HL-60 (cell line): ENCODE measurements at regions not wholly inside any gene's neighbourhood (a gene's known extent, or its start where the extent isn't known, plus 50 kb on each side); places are given as distances from the start of the nearest gene placed in this dataset.

Experiments
- DNase-seq, 2 experiments: peaks; one replicate each; pipeline ENCODE4 v3.0.0-alpha.2; 2010 to 2020; ENCODE audit warnings: low read depth in 1 of 2, low spot score in 1 of 2
- H3K27ac ChIP-seq: fragments of 250-450 bp; sonication (Bioruptor Pico); replicated peaks from 2 replicates; pipeline ENCODE4 v1.5.1; 2020; ENCODE audit warnings: mild to moderate bottlenecking, moderate library complexity
- H3K27me3 ChIP-seq: fragments of 250-450 bp; sonication (Bioruptor Pico); 2 replicates; pipeline ENCODE4 v1.5.1; 2021; ENCODE audit warnings: mild to moderate bottlenecking, moderate library complexity; ENCODE audit not compliant: insufficient read depth, poor library complexity, severe bottlenecking
- H3K4me3 ChIP-seq: replicated peaks from 2 replicates; pipeline ENCODE4 v1.5.1; 2011; ENCODE audit warnings: mild to moderate bottlenecking, control low read depth, low read length; ENCODE audit not compliant: insufficient read depth
- GABPA ChIP-seq: IDR thresholded peaks from 2 replicates; pipeline ENCODE4 v1.6.1; 2012; ENCODE audit warnings: low read depth
- POLR2AphosphoS5 ChIP-seq: IDR thresholded peaks from 2 replicates; pipeline ENCODE4 v1.6.1; 2012; ENCODE audit warnings: low read depth
- SPI1 ChIP-seq: IDR thresholded peaks from 2 replicates; pipeline ENCODE4 v1.6.1; 2012; ENCODE audit warnings: low read depth, mild to moderate bottlenecking, borderline replicate concordance
- TF ChIP-seq, protein P1 (sequence below): IDR thresholded peaks from 2 replicates; pipeline ENCODE4 v1.6.1; 2012; ENCODE audit warnings: low read depth; ENCODE audit not compliant: insufficient replicate concordance
- TF ChIP-seq, protein P2 (sequence below): IDR thresholded peaks from one replicate; pipeline ENCODE4 v1.5.1; 2011; ENCODE audit warnings: low read length, control low read depth, inconsistent platforms; ENCODE audit not compliant: insufficient read depth

DNA sequence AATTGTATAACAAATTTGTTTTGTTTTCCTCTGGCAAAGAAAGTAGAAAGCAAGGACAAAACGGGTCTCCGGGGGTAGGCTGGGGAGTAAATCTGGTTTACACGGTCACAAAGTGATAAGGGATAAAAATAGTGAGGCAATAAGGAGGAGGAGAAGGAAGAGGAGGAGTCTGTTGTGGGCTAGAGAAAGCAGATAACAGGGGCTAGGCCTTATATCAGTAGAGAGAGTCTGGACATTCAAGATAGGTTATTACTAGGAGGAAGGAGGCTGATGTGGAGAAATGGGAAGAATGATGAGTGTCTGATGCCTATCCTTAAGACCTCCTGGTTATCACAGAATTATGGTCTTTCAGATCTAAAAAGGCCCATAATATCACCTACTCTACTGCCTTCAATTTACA lies 83.2 kb upstream of the SSTR1 start:
- Histone ChIP-seq H3K27ac (no peak overlapping the region), H3K27me3 (no peaks in the 10 kb centered on the region), H3K4me3 (no peak overlapping the region)
- DNase-seq, result no peak
- TF ChIP-seq, protein P1, sequence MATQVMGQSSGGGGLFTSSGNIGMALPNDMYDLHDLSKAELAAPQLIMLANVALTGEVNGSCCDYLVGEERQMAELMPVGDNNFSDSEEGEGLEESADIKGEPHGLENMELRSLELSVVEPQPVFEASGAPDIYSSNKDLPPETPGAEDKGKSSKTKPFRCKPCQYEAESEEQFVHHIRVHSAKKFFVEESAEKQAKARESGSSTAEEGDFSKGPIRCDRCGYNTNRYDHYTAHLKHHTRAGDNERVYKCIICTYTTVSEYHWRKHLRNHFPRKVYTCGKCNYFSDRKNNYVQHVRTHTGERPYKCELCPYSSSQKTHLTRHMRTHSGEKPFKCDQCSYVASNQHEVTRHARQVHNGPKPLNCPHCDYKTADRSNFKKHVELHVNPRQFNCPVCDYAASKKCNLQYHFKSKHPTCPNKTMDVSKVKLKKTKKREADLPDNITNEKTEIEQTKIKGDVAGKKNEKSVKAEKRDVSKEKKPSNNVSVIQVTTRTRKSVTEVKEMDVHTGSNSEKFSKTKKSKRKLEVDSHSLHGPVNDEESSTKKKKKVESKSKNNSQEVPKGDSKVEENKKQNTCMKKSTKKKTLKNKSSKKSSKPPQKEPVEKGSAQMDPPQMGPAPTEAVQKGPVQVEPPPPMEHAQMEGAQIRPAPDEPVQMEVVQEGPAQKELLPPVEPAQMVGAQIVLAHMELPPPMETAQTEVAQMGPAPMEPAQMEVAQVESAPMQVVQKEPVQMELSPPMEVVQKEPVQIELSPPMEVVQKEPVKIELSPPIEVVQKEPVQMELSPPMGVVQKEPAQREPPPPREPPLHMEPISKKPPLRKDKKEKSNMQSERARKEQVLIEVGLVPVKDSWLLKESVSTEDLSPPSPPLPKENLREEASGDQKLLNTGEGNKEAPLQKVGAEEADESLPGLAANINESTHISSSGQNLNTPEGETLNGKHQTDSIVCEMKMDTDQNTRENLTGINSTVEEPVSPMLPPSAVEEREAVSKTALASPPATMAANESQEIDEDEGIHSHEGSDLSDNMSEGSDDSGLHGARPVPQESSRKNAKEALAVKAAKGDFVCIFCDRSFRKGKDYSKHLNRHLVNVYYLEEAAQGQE, result no peak
- no peak for TF ChIP-seq SPI1
- TF ChIP-seq GABPA, result no peak
- TF ChIP-seq, protein P2, sequence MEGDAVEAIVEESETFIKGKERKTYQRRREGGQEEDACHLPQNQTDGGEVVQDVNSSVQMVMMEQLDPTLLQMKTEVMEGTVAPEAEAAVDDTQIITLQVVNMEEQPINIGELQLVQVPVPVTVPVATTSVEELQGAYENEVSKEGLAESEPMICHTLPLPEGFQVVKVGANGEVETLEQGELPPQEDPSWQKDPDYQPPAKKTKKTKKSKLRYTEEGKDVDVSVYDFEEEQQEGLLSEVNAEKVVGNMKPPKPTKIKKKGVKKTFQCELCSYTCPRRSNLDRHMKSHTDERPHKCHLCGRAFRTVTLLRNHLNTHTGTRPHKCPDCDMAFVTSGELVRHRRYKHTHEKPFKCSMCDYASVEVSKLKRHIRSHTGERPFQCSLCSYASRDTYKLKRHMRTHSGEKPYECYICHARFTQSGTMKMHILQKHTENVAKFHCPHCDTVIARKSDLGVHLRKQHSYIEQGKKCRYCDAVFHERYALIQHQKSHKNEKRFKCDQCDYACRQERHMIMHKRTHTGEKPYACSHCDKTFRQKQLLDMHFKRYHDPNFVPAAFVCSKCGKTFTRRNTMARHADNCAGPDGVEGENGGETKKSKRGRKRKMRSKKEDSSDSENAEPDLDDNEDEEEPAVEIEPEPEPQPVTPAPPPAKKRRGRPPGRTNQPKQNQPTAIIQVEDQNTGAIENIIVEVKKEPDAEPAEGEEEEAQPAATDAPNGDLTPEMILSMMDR, result no peak

DNA sequence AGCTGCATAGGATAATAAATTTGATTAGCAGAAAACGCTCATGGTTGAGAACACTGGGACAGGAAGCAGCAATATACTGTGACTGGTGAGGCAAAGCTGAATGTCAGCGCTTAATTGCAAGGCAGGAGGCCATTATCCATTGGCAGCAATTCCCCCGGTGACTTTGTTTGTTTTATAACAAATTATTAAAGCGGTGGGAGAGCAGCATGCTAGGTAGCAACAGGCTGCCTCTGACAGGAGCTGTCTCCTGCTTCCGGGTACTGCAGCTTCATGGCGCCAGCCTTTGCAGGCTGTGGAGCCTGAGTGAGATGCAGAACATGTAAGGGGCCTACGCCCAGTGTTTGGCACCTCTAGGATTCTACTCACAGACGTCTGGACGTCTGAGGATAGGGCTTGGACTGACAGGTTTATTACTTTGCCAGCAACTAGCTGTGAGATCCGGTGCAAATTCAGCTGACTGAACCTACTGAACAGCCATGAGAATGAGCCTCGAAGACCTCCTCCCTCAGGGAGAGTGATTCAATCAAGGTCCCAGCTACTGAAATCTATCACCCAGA lies 82.1 kb upstream of the SSTR1 start:
- H3K4me3 ChIP-seq, result no peak overlapping the region
- no peak for DNase-seq
- no peaks in the 10 kb centered on the region for H3K27me3 ChIP-seq
- H3K27ac ChIP-seq, result no peak overlapping the region
- TF ChIP-seq SPI1, result no peak
- TF ChIP-seq, protein P1, result no peak
- no peak for TF ChIP-seq GABPA
- no peak for TF ChIP-seq POLR2AphosphoS5
- TF ChIP-seq, protein P2, result no peak

DNA sequence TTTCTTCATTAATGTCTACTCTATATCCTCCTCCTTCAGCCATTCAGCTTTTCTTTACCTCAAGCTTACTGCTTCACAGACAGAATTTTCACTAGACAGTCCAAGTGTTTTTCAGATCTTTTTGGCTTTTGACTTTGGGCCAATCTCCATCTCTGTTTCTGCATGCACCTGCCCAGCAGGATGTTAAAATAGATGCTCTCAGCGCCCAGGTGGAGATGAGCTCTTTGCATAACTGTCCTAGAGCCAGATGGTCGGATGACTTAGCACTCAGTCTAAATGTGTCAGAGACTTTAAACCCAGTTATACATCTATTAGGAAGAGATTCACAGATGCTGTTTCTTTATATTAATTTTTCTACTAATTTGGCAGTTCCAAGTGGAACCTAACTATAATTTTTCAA lies 80.3 kb upstream of the SSTR1 start:
- no peak for DNase-seq
- no peak overlapping the region for H3K27ac ChIP-seq
- H3K27me3 ChIP-seq, result no peaks in the 10 kb centered on the region
- TF ChIP-seq, protein P2, result no peak
- no peak for TF ChIP-seq GABPA
- TF ChIP-seq POLR2AphosphoS5, result no peak
- TF ChIP-seq, protein P1, result no peak
- TF ChIP-seq SPI1, result no peak
- no peak overlapping the region for H3K4me3 ChIP-seq
